ENCODE measurements at regions not wholly inside any gene's neighbourhood (a gene's known extent, or its start where the extent isn't known, plus 50 kb on each side); places are given as distances from the start of the nearest gene placed in this dataset.

- TF ChIP-seq EZH2 (IDR thresholded peaks at IDR 0.05; ENCODE audit: insufficient read depth, poor library complexity, severe bottlenecking) = no peak
- no peak for TF ChIP-seq EZH2phosphoT487 (IDR thresholded peaks at IDR 0.05; ENCODE audit: insufficient read depth, low read depth)
Measured at GRCh38 chr1:69321311-69321710, 246.4 kb upstream of the LRRC7 start.

Measured in GM23248 (cell line).